Liver (tissue), 8 donors: ENCODE measurements at regions not wholly inside any gene's neighbourhood (a gene's known extent, or its start where the extent isn't known, plus 50 kb on each side); places are given as distances from the start of the nearest gene placed in this dataset.

Experiments used
- DNase-seq: peaks from one replicate; pipeline ENCODE4 v3.0.0-alpha.2; 2017; ENCODE audit warnings: low spot score
- H3K27ac ChIP-seq, 2 donors: one replicate each; pipeline ENCODE4 v1.7.0; 2013; ENCODE audit warnings: inconsistent platforms in 2 of 2, low read length in 2 of 2, control low read depth in 1 of 2, low read depth in 1 of 2, mild to moderate bottlenecking in 1 of 2
- H3K27me3 ChIP-seq, 4 donors: one replicate each; pipeline versions ENCODE4 v1.6.1 to v1.7.0; 2013; ENCODE audit warnings: low read length in 3 of 4, inconsistent platforms in 1 of 4, mild to moderate bottlenecking in 1 of 4, moderate library complexity in 1 of 4; ENCODE audit not compliant: control insufficient read depth in 4 of 4, insufficient read depth in 4 of 4
- H3K36me3 ChIP-seq, 4 donors: one replicate each; pipeline versions ENCODE4 v1.6.1 to v1.7.0; 2013; ENCODE audit warnings: low read length in 3 of 4, mild to moderate bottlenecking in 3 of 4, low read depth in 1 of 4, moderate library complexity in 1 of 4; ENCODE audit not compliant: control insufficient read depth in 4 of 4, insufficient read depth in 3 of 4
- H3K4me1 ChIP-seq, 4 donors: one replicate each; pipeline versions ENCODE4 v1.6.1 to v1.7.0; 2013; ENCODE audit warnings: low read length in 3 of 4, mild to moderate bottlenecking in 3 of 4, moderate library complexity in 1 of 4; ENCODE audit not compliant: control insufficient read depth in 4 of 4, insufficient read depth in 4 of 4
- H3K4me3 ChIP-seq, 3 donors: one replicate each; pipeline versions ENCODE4 v1.6.1 to v1.7.0; 2013; ENCODE audit warnings: low read length in 3 of 3, control low read depth in 1 of 3, low read depth in 1 of 3, mild to moderate bottlenecking in 1 of 3
- H3K9ac ChIP-seq, 2 donors: one replicate each; pipeline ENCODE4 v1.7.0; 2013; ENCODE audit warnings: low read length in 2 of 2, mild to moderate bottlenecking in 2 of 2, moderate library complexity in 2 of 2, control low read depth in 1 of 2, low read depth in 1 of 2
- H3K9me3 ChIP-seq, 4 donors: one replicate each; pipeline versions ENCODE4 v1.6.1 to v1.7.0; 2013; ENCODE audit warnings: low read length in 3 of 4; ENCODE audit not compliant: control insufficient read depth in 4 of 4
- ATF3 ChIP-seq: IDR thresholded peaks from 2 replicates; pipeline ENCODE4 v1.6.1; 2016; ENCODE audit warnings: antibody characterized with exemption
- CTCF ChIP-seq: fragments of 150-350 bp; IDR thresholded peaks from 2 replicates; pipeline ENCODE4 v1.5.1; 2017; ENCODE audit warnings: improper control_type of control experiment, low read depth, low read length; ENCODE audit not compliant: missing input control
- EGR1 ChIP-seq, 2 donors: IDR thresholded peaks; 2 replicates each; pipeline ENCODE4 v1.6.1; 2016 to 2018; ENCODE audit warnings: antibody characterized with exemption in 2 of 2, low read depth in 2 of 2
- FOXA1 ChIP-seq: IDR thresholded peaks from 2 replicates; pipeline ENCODE4 v1.6.1; 2016; ENCODE audit warnings: antibody characterized with exemption
- FOXA2 ChIP-seq: IDR thresholded peaks from 2 replicates; pipeline ENCODE4 v1.6.1; 2016; ENCODE audit warnings: antibody characterized with exemption
- GABPA ChIP-seq, 2 donors: IDR thresholded peaks in 1 of 2; conservative IDR thresholded peaks in 1 of 2; 2 replicates each; pipeline ENCODE4 v1.6.1; 2016; ENCODE audit warnings: antibody characterized with exemption in 2 of 2, mild to moderate bottlenecking in 1 of 2, moderate library complexity in 1 of 2
- HNF4A ChIP-seq, 2 donors: conservative IDR thresholded peaks; 2 replicates each; pipeline ENCODE4 v1.6.1; 2016; ENCODE audit warnings: antibody characterized with exemption in 2 of 2, mild to moderate bottlenecking in 2 of 2
- HNF4G ChIP-seq: IDR thresholded peaks from 2 replicates; pipeline ENCODE4 v1.6.1; 2016; ENCODE audit warnings: antibody characterized with exemption
- JUND ChIP-seq, 2 donors: IDR thresholded peaks; 2 replicates each; pipeline ENCODE4 v1.6.1; 2016; ENCODE audit warnings: antibody characterized with exemption in 2 of 2
- MAX ChIP-seq: IDR thresholded peaks from 2 replicates; pipeline ENCODE4 v1.6.1; 2016; ENCODE audit warnings: antibody characterized with exemption
- NR2F2 ChIP-seq: IDR thresholded peaks from 2 replicates; pipeline ENCODE4 v1.6.1; 2016; ENCODE audit warnings: antibody characterized with exemption
- RAD21 ChIP-seq, 2 donors: IDR thresholded peaks; 2 replicates each; pipeline ENCODE4 v1.6.1; 2016; ENCODE audit warnings: antibody characterized with exemption in 2 of 2, mild to moderate bottlenecking in 2 of 2
- REST ChIP-seq: IDR thresholded peaks from 2 replicates; pipeline ENCODE4 v1.6.1; 2016; ENCODE audit warnings: antibody characterized with exemption, mild to moderate bottlenecking
- RXRA ChIP-seq, 2 donors: IDR thresholded peaks; 2 replicates each; pipeline ENCODE4 v1.6.1; 2017 to 2018; ENCODE audit warnings: antibody characterized with exemption in 2 of 2, mild to moderate bottlenecking in 1 of 2
- SP1 ChIP-seq: IDR thresholded peaks from 2 replicates; pipeline ENCODE4 v1.6.1; 2018; ENCODE audit warnings: antibody characterized with exemption, mild to moderate bottlenecking
- TAF1 ChIP-seq: conservative IDR thresholded peaks from 2 replicates; pipeline ENCODE4 v1.6.1; 2016; ENCODE audit warnings: antibody characterized with exemption, mild to moderate bottlenecking
- YY1 ChIP-seq: IDR thresholded peaks from 2 replicates; pipeline ENCODE4 v1.6.1; 2016; ENCODE audit warnings: antibody characterized with exemption, mild to moderate bottlenecking
- ZBTB33 ChIP-seq: IDR thresholded peaks from 2 replicates; pipeline ENCODE4 v1.6.1; 2016; ENCODE audit warnings: antibody characterized with exemption
- WGBS: extraction: QIAGEN DNeasy Blood & Tissue Kit; methylation state at CpG from one replicate; pipeline ENCODE4 v1.1.7; 2013; 5-methylcytosine and 5-hydroxymethylcytosine counted together
- donor health status: healthy.
- donor health status: healthy.
- donor health status: healthy.
- donor health status: healthy.
- donor health status: healthy.

- H3K27ac ChIP-seq = no peak overlapping the region
- TF ChIP-seq FOXA2 (no peak), GABPA (IDR thresholded peaks at IDR 0.05 in 1 of 2, conservative IDR thresholded peaks at IDR 0.05 in 1 of 2) (no peak), HNF4A (conservative IDR thresholded peaks at IDR 0.05) (no peak), MAX (no peak), FOXA1 (no peak), HNF4G (no peak), CTCF (no peak), EGR1 (IDR thresholded peaks at IDR 0.05; ENCODE audit: low read depth in 2 of 2) (no peak), ZBTB33 (no peak), YY1 (no peak), TAF1 (no peak), RAD21 (IDR thresholded peaks at IDR 0.05) (no peak), JUND (IDR thresholded peaks at IDR 0.05) (no peak), ATF3 (no peak), RXRA (IDR thresholded peaks at IDR 0.05) (no peak), NR2F2 (no peak), REST (no peak), SP1 (no peak)
Observed at GRCh38 chr14:54085841-54086240, 129.2 kb upstream of the BMP4 start.

GRCh38 chr14:54086767-54087166 is 130.1 kb upstream of the BMP4 start:
- WGBS = 87% methylated on average over 7 of the region's 7 CpGs
- H3K9ac ChIP-seq = no peak overlapping the region
- H3K27me3 ChIP-seq = no peaks in the 10 kb centered on the region
- TF ChIP-seq HNF4G (no peak), SP1 (no peak), CTCF (no peak)
- H3K27ac ChIP-seq = no peak overlapping the region
- no peak for DNase-seq
- H3K9me3 ChIP-seq = no peaks in the 10 kb centered on the region
- peaks cover 0 to 2% (median 0%) of the 10 kb centered on the region in 4 donors for H3K4me1 ChIP-seq
- H3K4me3 ChIP-seq = no peak overlapping the region
- no peaks in the 10 kb centered on the region for H3K36me3 ChIP-seq

More at GRCh38 chr14:54085841-54086240, 129.2 kb upstream of the BMP4 start:
- H3K9me3 ChIP-seq = no peaks in the 10 kb centered on the region
- H3K36me3 ChIP-seq = no peaks in the 10 kb centered on the region
- H3K4me3 ChIP-seq = no peak overlapping the region
- peaks cover 0 to 2% (median 0%) of the 10 kb centered on the region in 4 donors for H3K4me1 ChIP-seq
- no peak for DNase-seq
- no peaks in the 10 kb centered on the region for H3K27me3 ChIP-seq
- 75% methylated on average over 4 of the region's 4 CpGs for WGBS
- no peak overlapping the region for H3K9ac ChIP-seq
